ENCODE measurements at regions not wholly inside any gene's neighbourhood (a gene's known extent, or its start where the extent isn't known, plus 50 kb on each side); places are given as distances from the start of the nearest gene placed in this dataset.

DNA sequence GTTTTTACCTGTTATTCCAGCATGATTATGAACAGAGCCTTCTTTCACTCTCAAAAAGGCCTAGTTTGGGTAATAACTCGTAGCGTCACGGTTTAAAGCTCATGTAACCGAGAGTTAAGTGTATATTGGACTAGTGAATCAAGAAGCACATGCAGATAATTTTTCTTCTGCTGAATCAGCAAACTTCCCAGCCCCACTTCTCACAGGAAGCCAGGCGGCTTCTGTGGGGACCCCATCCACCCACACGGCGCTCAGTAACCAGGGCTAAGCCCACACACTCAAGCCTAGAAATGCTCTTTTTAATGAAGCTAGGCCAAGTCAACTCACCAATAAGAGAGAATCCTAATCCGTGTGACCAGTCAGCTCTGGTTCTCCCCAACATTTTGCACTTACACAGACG lies 191.2 kb upstream of the MGMT start:
- H3K9ac ChIP-seq (ENCODE audit: low read length): no peak overlapping the region
- no peak overlapping the region for H3K4me3 ChIP-seq (ENCODE audit: low read depth, low read length, poor library complexity, severe bottlenecking)

DNA sequence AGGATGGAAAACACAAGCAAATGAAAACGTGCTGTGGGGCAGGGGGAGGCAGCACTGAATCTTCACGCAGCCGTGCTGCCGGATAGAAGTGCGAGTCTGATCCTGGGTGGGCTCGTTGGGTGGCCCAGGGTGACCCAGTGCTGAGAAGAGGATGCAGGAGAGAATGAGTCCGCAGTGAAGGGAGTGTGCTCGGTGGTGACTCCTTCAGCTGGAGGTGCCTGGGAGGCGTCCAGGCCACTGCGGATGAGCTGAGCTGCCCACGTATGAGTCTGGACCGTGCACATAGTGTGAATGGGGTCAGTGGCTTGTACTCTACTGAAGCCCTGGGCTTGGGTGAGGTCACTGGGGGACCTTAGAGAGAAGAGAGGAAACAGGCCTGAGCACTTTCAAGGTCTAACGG lies 190.0 kb upstream of the MGMT start:
- H3F3A ChIP-seq (ENCODE audit: insufficient read depth, low read length): no peaks in the 10 kb centered on the region
- H3K9me3 ChIP-seq (ENCODE audit: low read length): no peaks in the 10 kb centered on the region
- peaks cover 6% of the 10 kb centered on the region; the same call in 1 of the 2 replicates for H3K27me3 ChIP-seq (ENCODE audit: insufficient read depth, low read length)
- H3K4me3 ChIP-seq (ENCODE audit: low read depth, low read length, poor library complexity, severe bottlenecking): no peak overlapping the region
- H3K79me2 ChIP-seq (ENCODE audit: insufficient read depth, low read length): no peaks in the 10 kb centered on the region
- H3K36me3 ChIP-seq (ENCODE audit: insufficient read depth, low read length): no peaks in the 10 kb centered on the region
- no peaks in the 10 kb centered on the region for H4K20me1 ChIP-seq (ENCODE audit: insufficient read depth, low read length)
- no peak overlapping the region for H2AFZ ChIP-seq (ENCODE audit: low read length)
- H3K4me2 ChIP-seq (ENCODE audit: low read length): no peak overlapping the region
- TF ChIP-seq EZH2 (IDR thresholded peaks at IDR 0.05; ENCODE audit: borderline replicate concordance, low read length) (no peak), CTCF (IDR thresholded peaks at IDR 0.05; ENCODE audit: low read length) (no peak)
- H3K9ac ChIP-seq (ENCODE audit: low read length): no peak overlapping the region
- H3K27ac ChIP-seq (ENCODE audit: low read depth, low read length, poor library complexity, severe bottlenecking): no peak overlapping the region
- no peaks in the 10 kb centered on the region for H3K9me2 ChIP-seq (ENCODE audit: low read depth, low read length)
- H3K4me1 ChIP-seq (ENCODE audit: insufficient read depth, low read length, severe bottlenecking): no peaks in the 10 kb centered on the region

More for the DNA sequence above, 191.2 kb upstream of the MGMT start:
- TF ChIP-seq EZH2 (IDR thresholded peaks at IDR 0.05; ENCODE audit: borderline replicate concordance, low read length): no peak
- Histone ChIP-seq H3K4me2 (ENCODE audit: low read length) (no peak overlapping the region), H3K9me2 (ENCODE audit: low read depth, low read length) (no peaks in the 10 kb centered on the region), H2AFZ (ENCODE audit: low read length) (no peak overlapping the region), H3K9me3 (ENCODE audit: low read length) (no peaks in the 10 kb centered on the region), H3F3A (ENCODE audit: insufficient read depth, low read length) (no peaks in the 10 kb centered on the region), H3K36me3 (ENCODE audit: insufficient read depth, low read length) (no peaks in the 10 kb centered on the region), H3K79me2 (ENCODE audit: insufficient read depth, low read length) (no peaks in the 10 kb centered on the region), H3K27me3 (ENCODE audit: insufficient read depth, low read length) (peaks cover 6% of the 10 kb centered on the region; the same call in 1 of the 2 replicates), H3K27ac (ENCODE audit: low read depth, low read length, poor library complexity, severe bottlenecking) (no peak overlapping the region), H3K4me1 (ENCODE audit: insufficient read depth, low read length, severe bottlenecking) (no peaks in the 10 kb centered on the region), H4K20me1 (ENCODE audit: insufficient read depth, low read length) (no peaks in the 10 kb centered on the region)

- H3K4me2 ChIP-seq (ENCODE audit: low read length): no peak overlapping the region
- H3K27me3 ChIP-seq (ENCODE audit: insufficient read depth, low read length): peaks cover 6% of the 10 kb centered on the region; the same call in 1 of the 2 replicates
Measured at GRCh38 chr10:129277841-129278240, 189.2 kb upstream of the MGMT start.

More at GRCh38 chr10:129277841-129278240, 189.2 kb upstream of the MGMT start:
- H3K27ac ChIP-seq (ENCODE audit: low read depth, low read length, poor library complexity, severe bottlenecking): no peak overlapping the region
- TF ChIP-seq CTCF (IDR thresholded peaks at IDR 0.05; ENCODE audit: low read length) (no peak), EZH2 (IDR thresholded peaks at IDR 0.05; ENCODE audit: borderline replicate concordance, low read length) (no peak)
- no peaks in the 10 kb centered on the region for H3K9me2 ChIP-seq (ENCODE audit: low read depth, low read length)
- H4K20me1 ChIP-seq (ENCODE audit: insufficient read depth, low read length): no peaks in the 10 kb centered on the region
- H3K79me2 ChIP-seq (ENCODE audit: insufficient read depth, low read length): no peaks in the 10 kb centered on the region
- H3F3A ChIP-seq (ENCODE audit: insufficient read depth, low read length): no peaks in the 10 kb centered on the region
- no peak overlapping the region for H3K4me3 ChIP-seq (ENCODE audit: low read depth, low read length, poor library complexity, severe bottlenecking)
- no peak overlapping the region for H3K9ac ChIP-seq (ENCODE audit: low read length)
- no peaks in the 10 kb centered on the region for H3K4me1 ChIP-seq (ENCODE audit: insufficient read depth, low read length, severe bottlenecking)
- H2AFZ ChIP-seq (ENCODE audit: low read length): no peak overlapping the region
- no peaks in the 10 kb centered on the region for H3K9me3 ChIP-seq (ENCODE audit: low read length)
- no peaks in the 10 kb centered on the region for H3K36me3 ChIP-seq (ENCODE audit: insufficient read depth, low read length)
